Endothelial cell of umbilical vein (primary cell): ENCODE measurements at regions not wholly inside any gene's neighbourhood (a gene's known extent, or its start where the extent isn't known, plus 50 kb on each side); places are given as distances from the start of the nearest gene placed in this dataset.

Experiments
- BruUV-seq: library from RNA; stranded (reverse); fragments of 400-500 nt; replicated peaks from 2 replicates; lab custom pipeline; 2021; lab: Mats Ljungman, UMichigan
- CTCF ChIA-PET: fragments of 300-600, 350-600 bp; sonication (Branson Sonifier 250); formaldehyde crosslinking; loops from one replicate; lab custom pipeline; 2021; ENCODE audit warnings: antibody characterized with exemption, inconsistent platforms; lab: Charles Lee
- POLR2A ChIA-PET: fragments of 300-600, 350-600 bp; sonication (Branson Sonifier 250); formaldehyde crosslinking; loops from one replicate; lab custom pipeline; 2021; ENCODE audit warnings: antibody characterized with exemption, inconsistent platforms; lab: Charles Lee
- DNase-seq: peaks from one replicate; pipeline ENCODE4 v3.0.0-alpha.2; 2011; ENCODE audit warnings: low read depth, low spot score
- FAIRE-seq: peaks from 2 replicates; lab custom pipeline; 2011; peaks lifted over from hg19 to GRCh38; lab: Jason Lieb, UNC
- H2AFZ ChIP-seq: 2 replicates; pipeline ENCODE4 v1.6.0; 2012; ENCODE audit warnings: low read depth, low read length, control low read depth, inconsistent platforms
- H3K27ac ChIP-seq: 2 replicates; pipeline ENCODE4 v1.5.1; 2011; ENCODE audit warnings: low read depth, mild to moderate bottlenecking, control low read depth, low read length, moderate library complexity; ENCODE audit not compliant: insufficient read depth
- H3K27me3 ChIP-seq, 2 experiments: 2 replicates each; pipeline versions ENCODE4 v1.6.0 to v1.6.1; 2011; ENCODE audit warnings: low read length in 2 of 2, mixed read lengths in 1 of 2; ENCODE audit not compliant: control insufficient read depth in 2 of 2, insufficient read depth in 2 of 2
- H3K36me3 ChIP-seq, 2 experiments: 2 replicates in 1 of 2; 3 replicates in 1 of 2; pipeline ENCODE4 v1.5.1; 2011; ENCODE audit warnings: low read length in 2 of 2, mild to moderate bottlenecking in 1 of 2, moderate library complexity in 1 of 2; ENCODE audit not compliant: control insufficient read depth in 2 of 2, insufficient read depth in 2 of 2; ENCODE audit errors: extremely low read depth in 1 of 2
- H3K4me1 ChIP-seq: 3 replicates; pipeline ENCODE4 v1.5.1; 2011; ENCODE audit warnings: mild to moderate bottlenecking, low read length; ENCODE audit not compliant: control insufficient read depth, insufficient read depth; ENCODE audit errors: extremely low read depth
- H3K4me2 ChIP-seq: 2 replicates; pipeline ENCODE4 v1.6.1; 2011; ENCODE audit warnings: low read length, control low read depth, mixed read lengths; ENCODE audit not compliant: insufficient read depth
- H3K4me3 ChIP-seq, 3 experiments: fragments of 200-600 bp in 1 of 3; sonication (generic), shearing (Covaris generic) in 1 of 3; replicated peaks in 1 of 3; 2 replicates each; pipeline ENCODE4 v1.5.1; 2011 to 2016; ENCODE audit warnings: control low read depth in 3 of 3, low read length in 3 of 3, mild to moderate bottlenecking in 2 of 3, inconsistent platforms in 1 of 3, low read depth in 1 of 3, moderate library complexity in 1 of 3; ENCODE audit not compliant: insufficient read depth in 1 of 3
- H3K79me2 ChIP-seq: 2 replicates; pipeline ENCODE4 v1.6.0; 2012; ENCODE audit warnings: low read length, inconsistent platforms; ENCODE audit not compliant: control insufficient read depth, insufficient read depth
- H3K9ac ChIP-seq: replicated peaks from 2 replicates; pipeline ENCODE3; 2011; ENCODE audit warnings: low read length, control low read depth; ENCODE audit not compliant: insufficient read depth; ENCODE audit errors: extremely low read depth
- H3K9me1 ChIP-seq: replicated peaks from 3 replicates; pipeline ENCODE4 v1.6.0; 2011; ENCODE audit warnings: mild to moderate bottlenecking, low read length; ENCODE audit not compliant: control insufficient read depth, insufficient read depth; ENCODE audit errors: extremely low read depth
- H3K9me3 ChIP-seq: replicated peaks from 2 replicates; pipeline ENCODE4 v1.5.1; 2012; ENCODE audit warnings: low read length, inconsistent platforms; ENCODE audit not compliant: control insufficient read depth, insufficient read depth
- H4K20me1 ChIP-seq: replicated peaks from 2 replicates; pipeline ENCODE3; 2011; ENCODE audit warnings: mild to moderate bottlenecking, low read length; ENCODE audit not compliant: control insufficient read depth, insufficient read depth; ENCODE audit errors: extremely low read depth
- EZH2 ChIP-seq: IDR thresholded peaks from 2 replicates; pipeline ENCODE4 v1.6.1; 2012; ENCODE audit warnings: borderline replicate concordance, low read depth, mild to moderate bottlenecking, moderate library complexity, low read length, inconsistent platforms; ENCODE audit not compliant: severe bottlenecking
- FOS ChIP-seq: IDR thresholded peaks from 2 replicates; pipeline ENCODE4 v1.6.1; 2011; ENCODE audit warnings: mild to moderate bottlenecking, low read length, moderate library complexity, borderline replicate concordance; ENCODE audit not compliant: insufficient read depth
- GATA2 ChIP-seq: IDR thresholded peaks from 2 replicates; pipeline ENCODE4 v1.7.0; 2011; ENCODE audit warnings: low read depth, mild to moderate bottlenecking, moderate library complexity, mixed read lengths, low read length; ENCODE audit not compliant: insufficient read length, insufficient read depth
- JUN ChIP-seq: IDR thresholded peaks from 2 replicates; pipeline ENCODE4 v1.6.1; 2011; ENCODE audit warnings: borderline replicate concordance, low read depth; ENCODE audit not compliant: insufficient read length, insufficient read depth
- MYC ChIP-seq: IDR thresholded peaks from one replicate; pipeline ENCODE4 v1.6.1; 2011; ENCODE audit warnings: mild to moderate bottlenecking, low read depth, low read length
- POLR2A ChIP-seq: IDR thresholded peaks from 2 replicates; pipeline ENCODE4 v1.6.1; 2012; ENCODE audit warnings: low read depth, mild to moderate bottlenecking, control low read depth, low read length
- POLR2AphosphoS5 ChIP-seq: IDR thresholded peaks from 2 replicates; pipeline ENCODE4 v1.6.1; 2012; ENCODE audit warnings: low read depth, mild to moderate bottlenecking, control low read depth, low read length, moderate library complexity; ENCODE audit not compliant: insufficient read depth
- dilution Hi-C: fragments of 300-500 bp; cut with MboI; formaldehyde crosslinking; loops from one replicate; pipeline ENCODE4 v1.15.0; 2019; ENCODE audit warnings: low sequenced_read_pairs; ENCODE audit not compliant: extremely low pct_ligation_motif_present
- intact Hi-C: fragments of 100-400 bp; cut with micrococcal nuclease; formaldehyde crosslinking; loops from one replicate; pipeline ENCODE4 v1.10.0; 2022
- TF ChIP-seq, protein P1 (sequence below), 2 donors: IDR thresholded peaks; 1 replicate in 1 of 2; 2 replicates in 1 of 2; pipeline ENCODE4 v1.5.1; 2011; ENCODE audit warnings: low read length in 2 of 2, mild to moderate bottlenecking in 2 of 2, moderate library complexity in 2 of 2, control low read depth in 1 of 2, inconsistent platforms in 1 of 2, low read depth in 1 of 2; ENCODE audit not compliant: insufficient read depth in 1 of 2; ENCODE audit errors: extremely low read depth in 1 of 2

GRCh38 chr4:180437601-180438000, 1805.6 kb upstream of the TENM3 start:
- Histone ChIP-seq H3K79me2 (no peaks in the 10 kb centered on the region), H3K4me3 (no peak overlapping the region), H3K36me3 (no peaks in the 10 kb centered on the region), H4K20me1 (no peaks in the 10 kb centered on the region), H3K9ac (no peak overlapping the region), H3K4me1 (no peaks in the 10 kb centered on the region), H3K9me3 (peaks cover 2% of the 10 kb centered on the region), H3K9me1 (no peaks in the 10 kb centered on the region), H3K27ac (no peak overlapping the region), H3K27me3 (no peaks in the 10 kb centered on the region), H3K4me2 (no peak overlapping the region), H2AFZ (no peak overlapping the region)
- TF ChIP-seq MYC (no peak), GATA2 (no peak), EZH2 (no peak), FOS (no peak), JUN (no peak), POLR2A (no peak), POLR2AphosphoS5 (no peak)
- TF ChIP-seq, protein P1, sequence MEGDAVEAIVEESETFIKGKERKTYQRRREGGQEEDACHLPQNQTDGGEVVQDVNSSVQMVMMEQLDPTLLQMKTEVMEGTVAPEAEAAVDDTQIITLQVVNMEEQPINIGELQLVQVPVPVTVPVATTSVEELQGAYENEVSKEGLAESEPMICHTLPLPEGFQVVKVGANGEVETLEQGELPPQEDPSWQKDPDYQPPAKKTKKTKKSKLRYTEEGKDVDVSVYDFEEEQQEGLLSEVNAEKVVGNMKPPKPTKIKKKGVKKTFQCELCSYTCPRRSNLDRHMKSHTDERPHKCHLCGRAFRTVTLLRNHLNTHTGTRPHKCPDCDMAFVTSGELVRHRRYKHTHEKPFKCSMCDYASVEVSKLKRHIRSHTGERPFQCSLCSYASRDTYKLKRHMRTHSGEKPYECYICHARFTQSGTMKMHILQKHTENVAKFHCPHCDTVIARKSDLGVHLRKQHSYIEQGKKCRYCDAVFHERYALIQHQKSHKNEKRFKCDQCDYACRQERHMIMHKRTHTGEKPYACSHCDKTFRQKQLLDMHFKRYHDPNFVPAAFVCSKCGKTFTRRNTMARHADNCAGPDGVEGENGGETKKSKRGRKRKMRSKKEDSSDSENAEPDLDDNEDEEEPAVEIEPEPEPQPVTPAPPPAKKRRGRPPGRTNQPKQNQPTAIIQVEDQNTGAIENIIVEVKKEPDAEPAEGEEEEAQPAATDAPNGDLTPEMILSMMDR (IDR thresholded peaks at IDR 0.05; ENCODE audit: extremely low read depth in 1 of 2, insufficient read depth in 1 of 2, low read depth in 1 of 2, low read length in 2 of 2): no peak
- dilution Hi-C loops (no loop called here), intact Hi-C loops (no loop called here)
- CTCF ChIA-PET: no interaction called here
- DNase-seq: no peak
- BruUV-seq: no TSS peak
- FAIRE-seq: no peak
- POLR2A ChIA-PET: no interaction called here
